ENCODE measurements at regions not wholly inside any gene's neighbourhood (a gene's known extent, or its start where the extent isn't known, plus 50 kb on each side); places are given as distances from the start of the nearest gene placed in this dataset.
"Not testable (repeated sequence)": the region's sequence is repeated elsewhere in the genome, so short reads cannot be mapped to it uniquely, and the experiment has no call there.

DNA sequence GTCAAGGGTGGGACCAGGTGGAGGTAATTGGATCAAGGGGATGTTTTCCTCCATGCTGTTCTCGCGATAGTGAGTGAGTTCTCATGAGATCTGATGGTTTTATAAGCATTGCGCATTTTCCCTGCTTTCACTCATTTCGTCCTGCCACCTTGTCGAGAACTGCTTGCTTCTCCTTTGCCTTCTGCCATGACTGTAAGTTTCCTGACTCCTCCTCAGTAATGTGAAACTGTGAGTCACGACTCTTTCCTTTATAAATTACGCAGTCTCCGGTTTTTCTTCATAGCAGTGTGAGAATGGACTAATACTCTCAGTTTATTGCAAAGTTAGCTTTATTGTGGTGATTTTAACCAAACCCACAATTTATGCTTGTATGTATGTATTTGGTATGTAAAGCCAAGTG, 878.5 kb upstream of the ANO3 start:
- no peak for DNase-seq (ENCODE audit: low read depth)
- TF ChIP-seq, protein P1, sequence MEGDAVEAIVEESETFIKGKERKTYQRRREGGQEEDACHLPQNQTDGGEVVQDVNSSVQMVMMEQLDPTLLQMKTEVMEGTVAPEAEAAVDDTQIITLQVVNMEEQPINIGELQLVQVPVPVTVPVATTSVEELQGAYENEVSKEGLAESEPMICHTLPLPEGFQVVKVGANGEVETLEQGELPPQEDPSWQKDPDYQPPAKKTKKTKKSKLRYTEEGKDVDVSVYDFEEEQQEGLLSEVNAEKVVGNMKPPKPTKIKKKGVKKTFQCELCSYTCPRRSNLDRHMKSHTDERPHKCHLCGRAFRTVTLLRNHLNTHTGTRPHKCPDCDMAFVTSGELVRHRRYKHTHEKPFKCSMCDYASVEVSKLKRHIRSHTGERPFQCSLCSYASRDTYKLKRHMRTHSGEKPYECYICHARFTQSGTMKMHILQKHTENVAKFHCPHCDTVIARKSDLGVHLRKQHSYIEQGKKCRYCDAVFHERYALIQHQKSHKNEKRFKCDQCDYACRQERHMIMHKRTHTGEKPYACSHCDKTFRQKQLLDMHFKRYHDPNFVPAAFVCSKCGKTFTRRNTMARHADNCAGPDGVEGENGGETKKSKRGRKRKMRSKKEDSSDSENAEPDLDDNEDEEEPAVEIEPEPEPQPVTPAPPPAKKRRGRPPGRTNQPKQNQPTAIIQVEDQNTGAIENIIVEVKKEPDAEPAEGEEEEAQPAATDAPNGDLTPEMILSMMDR (IDR thresholded peaks at IDR 0.05; ENCODE audit: control insufficient read depth, insufficient read depth, low read depth, low read length, missing control alignments) = no peak
- no peak overlapping the region for H3K4me3 ChIP-seq (ENCODE audit: control insufficient read depth, low read depth, low read length)

DNA sequence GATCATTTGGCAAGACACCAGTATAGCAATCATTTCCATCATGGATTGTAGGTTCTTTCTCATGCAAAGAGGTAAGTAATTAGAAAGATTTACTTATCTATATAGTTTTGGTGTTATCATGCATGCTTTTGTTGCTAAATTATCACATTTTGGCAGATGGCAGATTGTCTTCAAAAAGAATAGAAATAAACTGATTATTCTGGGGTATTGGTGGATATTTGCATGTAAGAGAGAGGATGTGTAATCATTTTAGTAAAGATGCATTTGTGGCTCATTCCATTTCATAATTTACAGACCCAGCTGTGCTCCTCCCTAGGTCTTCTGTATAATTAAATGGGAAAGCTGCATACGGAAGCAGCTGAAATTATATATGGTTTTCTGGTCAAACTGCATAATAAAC, 875.7 kb upstream of the ANO3 start:
- no peak for DNase-seq (ENCODE audit: low read depth)
- TF ChIP-seq, protein P1 (IDR thresholded peaks at IDR 0.05; ENCODE audit: control insufficient read depth, insufficient read depth, low read depth, low read length, missing control alignments) = no peak
- no peak overlapping the region for H3K4me3 ChIP-seq (ENCODE audit: control insufficient read depth, low read depth, low read length)

DNA sequence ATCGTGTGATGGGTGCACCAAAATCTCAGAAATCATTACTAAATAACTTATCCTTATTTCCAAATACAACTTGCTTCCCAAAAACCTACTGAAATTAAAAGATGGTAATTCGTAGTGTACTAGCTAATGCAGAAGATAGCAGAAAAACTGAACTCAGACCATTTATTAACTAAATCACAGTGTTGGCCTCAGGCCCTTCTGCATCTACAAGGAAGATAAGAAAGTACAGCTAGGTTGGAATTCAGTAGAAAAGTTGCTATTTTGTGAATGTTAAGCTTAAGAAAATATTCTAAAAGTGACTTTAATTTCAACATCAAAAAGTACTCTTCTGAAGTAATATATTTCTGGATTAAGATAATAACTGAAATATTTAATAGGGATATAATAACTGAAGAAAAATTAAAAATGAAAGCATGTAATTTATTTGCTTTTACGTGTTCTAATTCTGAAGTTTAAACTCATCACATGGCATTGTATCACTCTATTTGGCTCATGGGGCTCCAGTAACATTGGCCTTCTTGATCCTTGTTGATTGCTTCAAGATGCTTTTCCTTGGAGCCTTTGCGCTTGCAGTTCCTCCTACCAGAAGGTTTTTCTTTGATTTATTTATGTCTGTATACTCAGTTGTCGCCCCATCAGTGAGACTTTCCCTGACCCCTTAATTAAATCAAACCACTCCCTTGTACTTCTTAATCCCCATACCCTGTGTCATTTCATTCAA, 847.9 kb upstream of the ANO3 start:
- TF ChIP-seq, protein P1 (IDR thresholded peaks at IDR 0.05; ENCODE audit: control insufficient read depth, insufficient read depth, low read depth, low read length, missing control alignments) = no peak
- no peak overlapping the region for H3K4me3 ChIP-seq (ENCODE audit: control insufficient read depth, low read depth, low read length)
- DNase-seq (ENCODE audit: low read depth) = no peak

DNA sequence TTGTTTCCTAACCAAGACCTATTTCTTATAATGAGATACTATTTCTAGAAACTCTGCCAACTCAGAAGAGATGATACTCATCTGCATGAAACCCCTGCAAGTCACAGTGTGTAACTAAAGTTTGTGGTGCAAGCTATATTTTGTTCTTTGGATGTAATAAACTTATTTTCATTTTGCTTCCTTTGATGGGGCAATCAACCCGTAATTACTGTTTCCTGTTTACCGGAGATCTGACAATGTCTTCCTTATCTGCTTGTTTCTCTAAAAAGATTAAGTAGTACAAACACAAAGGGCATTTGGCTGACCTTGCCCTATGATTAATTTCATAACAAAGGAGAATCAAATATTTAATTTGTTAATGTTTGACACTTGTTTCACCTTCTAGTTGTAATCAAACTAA, 846.6 kb upstream of the ANO3 start:
- H3K4me3 ChIP-seq (ENCODE audit: control insufficient read depth, low read depth, low read length) = no peak overlapping the region
- DNase-seq (ENCODE audit: low read depth) = no peak
- TF ChIP-seq, protein P1 (IDR thresholded peaks at IDR 0.05; ENCODE audit: control insufficient read depth, insufficient read depth, low read depth, low read length, missing control alignments) = no peak

DNA sequence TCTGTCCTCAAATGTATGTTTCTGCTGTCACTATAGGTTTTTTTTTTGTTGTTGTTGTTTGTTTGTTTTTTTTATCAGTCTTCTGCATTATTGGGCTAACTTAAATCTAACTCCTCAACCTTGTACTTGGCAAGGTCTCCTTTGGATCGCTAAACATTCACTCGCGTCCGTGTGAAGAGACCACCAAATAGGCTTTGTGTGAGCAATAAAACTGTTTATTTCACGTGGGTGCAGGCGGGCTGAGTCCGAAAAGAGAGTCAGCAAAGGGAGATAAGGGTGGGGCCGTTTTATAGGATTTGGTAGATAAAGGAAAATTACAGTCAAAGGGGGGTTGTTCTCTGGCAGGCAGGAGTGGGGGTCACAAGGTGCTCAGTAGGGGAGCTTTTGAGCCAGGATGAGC, 845.6 kb upstream of the ANO3 start:
- H3K4me3 ChIP-seq (ENCODE audit: control insufficient read depth, low read depth, low read length); DNase-seq (ENCODE audit: low read depth): not testable (repeated sequence)

DNA sequence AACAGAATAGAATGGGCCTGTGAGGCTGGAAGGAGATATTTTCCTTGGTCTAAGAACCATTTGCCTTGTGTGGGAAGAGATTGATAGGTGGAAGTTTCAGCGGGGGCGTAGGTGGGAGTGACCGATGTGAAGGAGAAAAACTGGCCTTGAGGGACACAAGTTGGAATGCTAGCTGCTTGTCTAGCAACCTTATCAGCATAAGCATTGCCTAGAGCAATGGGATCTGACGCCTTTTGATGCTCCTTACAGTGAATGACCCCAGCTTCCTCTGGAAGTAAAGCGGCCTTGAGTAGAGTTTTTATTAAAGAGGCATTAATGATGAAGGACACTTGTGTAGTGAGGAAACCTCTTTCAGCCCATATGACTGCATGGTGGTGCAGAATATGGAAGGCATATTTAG, 843.8 kb upstream of the ANO3 start:
- not testable (repeated sequence) for DNase-seq (ENCODE audit: low read depth); H3K4me3 ChIP-seq (ENCODE audit: control insufficient read depth, low read depth, low read length)

DNA sequence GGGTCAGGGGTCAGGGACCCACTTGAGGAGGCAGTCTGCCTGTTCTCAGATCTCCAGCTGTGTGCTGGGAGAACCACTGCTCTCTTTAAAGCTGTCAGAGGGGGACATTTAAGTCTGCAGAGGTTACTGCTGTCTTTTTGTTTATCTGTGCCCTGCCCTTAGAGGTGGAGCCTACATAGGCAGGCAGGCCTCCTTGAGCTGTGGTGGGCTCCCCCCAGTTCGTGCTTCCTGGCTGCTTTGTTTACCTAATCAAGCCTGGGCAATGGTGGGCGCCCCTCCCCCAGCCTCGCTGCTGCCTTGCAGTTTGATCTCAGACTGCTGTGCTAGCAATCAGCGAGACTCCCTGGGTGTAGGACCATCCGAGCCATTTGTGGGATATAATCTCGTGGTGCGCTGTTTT, 830.5 kb upstream of the ANO3 start:
- not testable (repeated sequence) for DNase-seq (ENCODE audit: low read depth); H3K4me3 ChIP-seq (ENCODE audit: control insufficient read depth, low read depth, low read length)

DNA sequence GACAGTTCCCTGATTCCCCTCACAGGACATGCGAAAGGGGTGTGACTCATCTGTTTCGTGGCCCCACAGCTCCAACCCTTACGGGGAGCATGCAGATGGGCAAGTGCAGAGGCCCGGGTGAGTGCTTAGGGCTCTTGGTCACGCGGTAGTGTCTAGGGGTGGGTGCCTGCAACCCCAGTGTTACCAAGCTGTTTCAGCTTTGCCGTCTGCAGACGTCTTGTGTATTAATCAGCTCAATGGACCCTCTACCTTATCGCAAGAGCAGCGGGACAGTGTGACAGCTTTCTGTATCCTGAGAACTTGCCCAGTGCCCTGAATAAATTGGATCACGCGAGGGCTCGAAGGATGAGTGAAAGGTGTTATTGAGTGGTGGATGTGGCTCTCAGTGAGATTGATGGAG, 816.4 kb upstream of the ANO3 start:
- TF ChIP-seq, protein P1 (IDR thresholded peaks at IDR 0.05; ENCODE audit: control insufficient read depth, insufficient read depth, low read depth, low read length, missing control alignments) = no peak
- DNase-seq (ENCODE audit: low read depth) = no peak
- H3K4me3 ChIP-seq (ENCODE audit: control insufficient read depth, low read depth, low read length) = no peak overlapping the region

Measured in AG09309 (cell line).